Keratinocyte (primary cell): ENCODE measurements at regions not wholly inside any gene's neighbourhood (a gene's known extent, or its start where the extent isn't known, plus 50 kb on each side); places are given as distances from the start of the nearest gene placed in this dataset.

Experiments
- CTCF ChIP-seq, 3 experiments: IDR thresholded peaks in 1 of 3; conservative IDR thresholded peaks in 1 of 3; optimal IDR thresholded peaks in 1 of 3; 2 replicates in 2 of 3; 3 replicates in 1 of 3; pipeline versions ENCODE3 to v1.5.1; 2011; ENCODE audit warnings: low read length in 3 of 3, mild to moderate bottlenecking in 3 of 3, moderate library complexity in 2 of 3, control low read depth in 1 of 3, inconsistent platforms in 1 of 3; ENCODE audit not compliant: insufficient read depth in 2 of 3; ENCODE audit errors: extremely low read depth in 1 of 3
- EZH2 ChIP-seq: IDR thresholded peaks from one replicate; pipeline ENCODE4 v1.6.1; 2012; ENCODE audit warnings: inconsistent platforms, mild to moderate bottlenecking, low read length, moderate library complexity

DNA sequence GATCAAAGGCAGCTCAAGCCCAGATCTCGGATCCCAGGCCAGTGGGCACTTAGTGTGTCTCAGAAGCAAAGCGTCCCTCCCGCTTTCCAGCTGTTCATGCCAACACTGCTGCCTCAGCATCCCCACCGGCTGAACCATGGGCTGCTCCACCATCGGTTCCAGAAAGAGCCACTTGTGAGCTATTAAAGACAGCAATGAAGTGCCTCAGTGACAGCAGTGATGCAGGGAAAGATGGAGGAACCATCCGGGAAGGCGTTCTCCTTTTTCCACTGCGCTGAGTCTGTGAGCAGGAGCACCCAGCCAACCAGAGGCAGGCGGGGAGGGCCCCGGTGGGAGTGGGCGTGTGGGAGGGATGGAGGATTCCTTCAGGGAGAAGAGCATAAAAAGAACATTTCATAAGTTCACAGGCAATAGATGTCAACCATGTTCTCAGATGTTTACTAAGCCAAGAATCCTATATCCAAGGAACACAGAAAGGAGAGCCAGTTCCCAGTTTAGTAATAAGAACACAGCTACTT, 96.2 kb upstream of the MKI67 start:
- TF ChIP-seq CTCF (optimal IDR thresholded peaks at IDR 0.05 in 1 of 3, IDR thresholded peaks at IDR 0.05 in 1 of 3, conservative IDR thresholded peaks at IDR 0.05 in 1 of 3; ENCODE audit: extremely low read depth in 1 of 3, insufficient read depth in 2 of 3, low read length in 3 of 3) = no peak
- no peak for TF ChIP-seq EZH2
